Osteocyte (in vitro differentiated cells): ENCODE measurements at regions not wholly inside any gene's neighbourhood (a gene's known extent, or its start where the extent isn't known, plus 50 kb on each side); places are given as distances from the start of the nearest gene placed in this dataset.

Experiments
- DNase-seq: peaks from one replicate; pipeline ENCODE4 v3.0.0; 2021; ENCODE audit warnings: mixed read lengths; ENCODE audit not compliant: unreplicated experiment; ENCODE audit errors: extremely low spot score
- H3K27ac Mint-ChIP-seq: one replicate; pipeline ENCODE4 v1.8.0; 2021; ENCODE audit warnings: mild to moderate bottlenecking, mixed read lengths; ENCODE audit not compliant: unreplicated experiment
- H3K27me3 Mint-ChIP-seq: one replicate; pipeline ENCODE4 v1.8.0; 2021; ENCODE audit warnings: mixed read lengths; ENCODE audit not compliant: unreplicated experiment
- H3K36me3 Mint-ChIP-seq: one replicate; pipeline ENCODE4 v1.8.0; 2021; ENCODE audit warnings: mixed read lengths; ENCODE audit not compliant: unreplicated experiment
- H3K4me1 Mint-ChIP-seq: one replicate; pipeline ENCODE4 v1.8.0; 2021; ENCODE audit warnings: mixed read lengths; ENCODE audit not compliant: unreplicated experiment
- H3K4me3 Mint-ChIP-seq: one replicate; pipeline ENCODE4 v1.8.0; 2021; ENCODE audit warnings: mild to moderate bottlenecking, moderate library complexity, mixed read lengths; ENCODE audit not compliant: unreplicated experiment
- H3K9me3 Mint-ChIP-seq: one replicate; pipeline ENCODE4 v1.8.0; 2021; ENCODE audit warnings: mixed read lengths; ENCODE audit not compliant: unreplicated experiment
- CTCF ChIP-seq: fragments of 200-600 bp; sonication (generic); IDR thresholded peaks from 2 replicates; pipeline ENCODE4 v1.5.0; 2021; ENCODE audit warnings: antibody characterized with exemption, mild to moderate bottlenecking, moderate library complexity

DNA sequence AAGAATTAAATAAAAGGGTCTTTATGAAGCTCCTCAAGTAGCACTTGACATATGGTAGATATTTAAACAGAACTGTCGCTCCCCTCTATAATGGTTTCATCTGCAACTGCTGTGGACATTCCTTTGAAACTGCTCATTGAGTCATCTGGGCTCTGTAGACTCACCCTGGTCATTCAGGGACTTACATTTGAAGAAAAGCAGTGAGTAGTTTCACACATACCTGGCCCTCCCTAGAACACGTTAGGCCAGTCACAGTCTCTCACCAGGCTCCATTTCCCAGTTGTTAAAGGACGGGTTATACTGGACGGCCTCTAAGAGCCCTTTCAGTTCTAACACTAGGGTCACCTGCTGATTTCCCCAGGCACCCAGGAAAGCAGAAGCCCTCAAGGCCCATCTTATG lies 217.0 kb downstream of the BCL11B start:
- no peak for DNase-seq
- Mint-ChIP-seq H3K27ac (no peak overlapping the region), H3K4me3 (no peak overlapping the region), H3K36me3 (peaks cover 2% of the 10 kb centered on the region), H3K9me3 (peaks cover 21% of the 10 kb centered on the region), H3K4me1 (no peaks in the 10 kb centered on the region), H3K27me3 (peaks cover 10% of the 10 kb centered on the region)
- no peak for TF ChIP-seq CTCF

DNA sequence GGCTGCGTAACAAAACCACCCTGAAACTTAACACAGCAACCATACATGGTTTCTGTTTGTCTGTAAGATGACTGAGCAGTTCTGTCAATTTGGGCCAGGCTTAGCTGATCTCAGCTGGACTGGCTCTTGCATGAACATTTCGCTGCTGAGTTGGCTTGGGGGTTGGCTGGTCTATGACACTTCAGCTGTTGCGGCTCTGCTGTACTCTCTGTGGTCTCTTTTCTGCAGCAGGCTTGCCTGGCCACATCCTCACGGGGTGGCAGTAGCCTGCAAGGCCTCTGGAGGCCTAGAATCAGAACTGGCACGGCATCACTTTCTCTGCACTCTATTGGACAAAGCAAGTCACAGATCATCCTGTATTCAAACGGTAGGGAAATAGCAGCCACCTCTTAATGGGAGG lies 216.2 kb downstream of the BCL11B start:
- Mint-ChIP-seq H3K36me3 (peaks cover 2% of the 10 kb centered on the region), H3K4me1 (no peaks in the 10 kb centered on the region), H3K4me3 (no peak overlapping the region), H3K27ac (no peak overlapping the region), H3K9me3 (peaks cover 21% of the 10 kb centered on the region), H3K27me3 (peaks cover 5% of the 10 kb centered on the region)
- DNase-seq = no peak
- no peak for TF ChIP-seq CTCF

DNA sequence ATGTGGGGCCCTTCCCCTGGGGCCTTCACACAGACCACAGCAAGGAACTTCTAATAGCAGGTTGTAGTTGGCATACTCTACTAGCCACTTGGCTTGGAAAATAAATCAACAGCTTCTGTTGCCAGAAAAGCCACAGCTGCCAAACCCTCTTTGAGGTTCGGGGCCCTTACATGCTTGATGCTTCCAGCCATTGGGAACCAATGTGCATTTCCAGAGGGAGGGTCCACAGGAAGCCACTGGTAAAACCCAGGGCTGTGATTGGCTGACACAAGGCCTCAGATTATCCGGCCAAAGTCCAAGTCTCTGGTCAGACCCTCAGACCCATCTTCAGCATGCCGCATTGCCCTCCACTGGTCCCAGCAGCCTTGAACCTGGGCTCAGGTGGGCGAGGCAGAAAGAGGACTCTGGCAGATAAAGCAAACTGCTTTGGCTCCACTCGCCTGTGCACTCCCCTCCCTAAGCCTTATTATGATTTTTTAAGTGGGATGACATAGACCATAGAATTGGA lies 214.4 kb downstream of the BCL11B start:
- no peak for TF ChIP-seq CTCF
- Mint-ChIP-seq H3K27ac (no peak overlapping the region), H3K36me3 (no peaks in the 10 kb centered on the region), H3K9me3 (peaks cover 10% of the 10 kb centered on the region), H3K4me1 (no peaks in the 10 kb centered on the region), H3K27me3 (peaks cover 11% of the 10 kb centered on the region), H3K4me3 (no peak overlapping the region)
- no peak for DNase-seq

DNA sequence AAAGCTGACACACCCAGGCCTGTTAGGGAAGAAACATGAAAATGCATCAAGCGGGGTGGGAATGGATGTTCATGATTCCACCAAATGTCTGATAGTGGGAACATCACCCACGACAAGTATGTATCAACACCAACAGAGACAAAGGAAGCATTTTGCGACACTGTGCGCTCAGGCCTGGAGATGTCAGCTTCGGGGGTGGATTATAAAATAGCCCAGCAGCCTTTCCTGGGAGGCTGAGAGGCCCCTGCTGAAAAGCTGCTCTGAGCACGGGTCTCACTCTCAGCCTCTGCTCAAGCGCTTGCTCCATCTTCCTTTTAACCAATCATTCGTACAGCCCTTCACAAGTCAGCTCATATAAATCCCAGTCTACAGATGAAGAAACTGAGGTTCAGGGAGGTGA lies 213.5 kb downstream of the BCL11B start:
- Mint-ChIP-seq H3K27me3 (peaks cover 14% of the 10 kb centered on the region), H3K4me3 (no peak overlapping the region), H3K27ac (no peak overlapping the region), H3K4me1 (no peaks in the 10 kb centered on the region), H3K36me3 (no peaks in the 10 kb centered on the region), H3K9me3 (peaks cover 6% of the 10 kb centered on the region)
- TF ChIP-seq CTCF = no peak
- DNase-seq = no peak

- no peak overlapping the region for H3K27ac Mint-ChIP-seq
- H3K4me3 Mint-ChIP-seq = no peak overlapping the region
- DNase-seq = peak; percentile 62
- no peaks in the 10 kb centered on the region for H3K36me3 Mint-ChIP-seq
- TF ChIP-seq CTCF = no peak
- H3K27me3 Mint-ChIP-seq = peaks cover 18% of the 10 kb centered on the region
- no peaks in the 10 kb centered on the region for H3K4me1 Mint-ChIP-seq
- no peaks in the 10 kb centered on the region for H3K9me3 Mint-ChIP-seq
Observed at GRCh38 chr14:99062216-99062615, 209.8 kb downstream of the BCL11B start.
